Keratinocyte (primary cell): ENCODE measurements at regions not wholly inside any gene's neighbourhood (a gene's known extent, or its start where the extent isn't known, plus 50 kb on each side); places are given as distances from the start of the nearest gene placed in this dataset.

Source experiments
- CTCF ChIP-seq, 3 experiments: IDR thresholded peaks in 1 of 3; conservative IDR thresholded peaks in 1 of 3; optimal IDR thresholded peaks in 1 of 3; 2 replicates in 2 of 3; 3 replicates in 1 of 3; pipeline versions ENCODE3 to v1.5.1; 2011; ENCODE audit warnings: low read length in 3 of 3, mild to moderate bottlenecking in 3 of 3, moderate library complexity in 2 of 3, control low read depth in 1 of 3, inconsistent platforms in 1 of 3; ENCODE audit not compliant: insufficient read depth in 2 of 3; ENCODE audit errors: extremely low read depth in 1 of 3
- EZH2 ChIP-seq: IDR thresholded peaks from one replicate; pipeline ENCODE4 v1.6.1; 2012; ENCODE audit warnings: inconsistent platforms, mild to moderate bottlenecking, low read length, moderate library complexity

- TF ChIP-seq CTCF (optimal IDR thresholded peaks at IDR 0.05 in 1 of 3, IDR thresholded peaks at IDR 0.05 in 1 of 3, conservative IDR thresholded peaks at IDR 0.05 in 1 of 3; ENCODE audit: extremely low read depth in 1 of 3, insufficient read depth in 2 of 3, low read length in 3 of 3), result no peak
- TF ChIP-seq EZH2, result no peak
These were observed 233.3 kb downstream of the CDH9 start for GRCh38 chr5:26805076-26805475.
